Cardiac muscle cell (in vitro differentiated cells and primary cell): ENCODE measurements at regions not wholly inside any gene's neighbourhood (a gene's known extent, or its start where the extent isn't known, plus 50 kb on each side); places are given as distances from the start of the nearest gene placed in this dataset.
A peak's percentile ranks its signal among the peaks of the same experiment; 100 is the strongest.

Experiments
- DNase-seq, 2 donors: peaks; one replicate each; pipeline versions ENCODE4 v3.0.0 to v3.0.0-alpha.2; 2010 to 2017; ENCODE audit warnings: low read depth in 1 of 2, low spot score in 1 of 2
- H3K27ac ChIP-seq: fragments of 200-600 bp; sonication (generic); 2 replicates; pipeline ENCODE4 v1.5.1; 2016
- H3K27me3 ChIP-seq: fragments of 200-600 bp; sonication (generic); 2 replicates; pipeline ENCODE4 v1.6.0; 2016; ENCODE audit warnings: control low read depth
- H3K36me3 ChIP-seq: fragments of 200-600 bp; sonication (generic); 2 replicates; pipeline ENCODE4 v1.5.1; 2016; ENCODE audit warnings: control low read depth
- H3K4me1 ChIP-seq: fragments of 200-600 bp; sonication (generic); 2 replicates; pipeline ENCODE4 v1.8.1; 2017; ENCODE audit warnings: low read depth, mild to moderate bottlenecking, mixed run types
- H3K4me3 ChIP-seq: fragments of 200-600 bp; sonication (generic); 2 replicates; pipeline ENCODE4 v1.5.1; 2016; ENCODE audit warnings: mild to moderate bottlenecking
- H3K9me3 ChIP-seq: fragments of 200-600 bp; sonication (generic); 2 replicates; pipeline ENCODE4 v1.5.1; 2017; ENCODE audit warnings: low read depth, mild to moderate bottlenecking, control low read depth
- CTCF ChIP-seq: IDR thresholded peaks from 2 replicates; pipeline ENCODE4 v1.5.1; 2012; ENCODE audit warnings: low read depth, mild to moderate bottlenecking, low read length

GRCh38 chr1:234918961-234919761 lies 209.5 kb downstream of the TOMM20 start:
- Histone ChIP-seq H3K4me3 (no peak overlapping the region), H3K27ac (peak overlapping the region; percentile 37), H3K36me3 (no peaks in the 10 kb centered on the region), H3K27me3 (no peaks in the 10 kb centered on the region), H3K9me3 (no peaks in the 10 kb centered on the region), H3K4me1 (peaks cover 25% of the 10 kb centered on the region)
- no peak for TF ChIP-seq CTCF
- no peak for DNase-seq

- Histone ChIP-seq H3K27me3 (no peaks in the 10 kb centered on the region), H3K27ac (peak overlapping the region; percentile 37), H3K4me3 (no peak overlapping the region), H3K4me1 (peaks cover 25% of the 10 kb centered on the region), H3K36me3 (no peaks in the 10 kb centered on the region), H3K9me3 (no peaks in the 10 kb centered on the region)
- DNase-seq: peak in 1 of 2 donors; percentile 75
- no peak for TF ChIP-seq CTCF
Measured at GRCh38 chr1:234918181-234918841, 210.3 kb downstream of the TOMM20 start.

- Histone ChIP-seq H3K36me3 (no peaks in the 10 kb centered on the region), H3K4me1 (peaks cover 25% of the 10 kb centered on the region), H3K9me3 (no peaks in the 10 kb centered on the region), H3K27me3 (no peaks in the 10 kb centered on the region), H3K4me3 (no peak overlapping the region), H3K27ac (no peak overlapping the region)
- no peak for DNase-seq
- TF ChIP-seq CTCF: no peak
Measured at GRCh38 chr1:234917495-234918180, 211.0 kb downstream of the TOMM20 start.

GRCh38 chr1:234916840-234917239 lies 211.8 kb downstream of the TOMM20 start:
- Histone ChIP-seq H3K36me3 (no peaks in the 10 kb centered on the region), H3K4me3 (no peak overlapping the region), H3K4me1 (peaks cover 25% of the 10 kb centered on the region), H3K27ac (no peak overlapping the region), H3K27me3 (no peaks in the 10 kb centered on the region), H3K9me3 (no peaks in the 10 kb centered on the region)
- no peak for DNase-seq
- TF ChIP-seq CTCF: no peak

- H3K4me1 ChIP-seq: peaks cover 25% of the 10 kb centered on the region
- H3K27me3 ChIP-seq: no peaks in the 10 kb centered on the region
- peak overlapping the region; percentile 70 for H3K27ac ChIP-seq
- no peak for TF ChIP-seq CTCF
- no peaks in the 10 kb centered on the region for H3K36me3 ChIP-seq
- DNase-seq: peak; percentile 18 to 64
- H3K9me3 ChIP-seq: no peaks in the 10 kb centered on the region
- H3K4me3 ChIP-seq: no peak overlapping the region
Measured at GRCh38 chr1:234915924-234916675, 212.5 kb downstream of the TOMM20 start.
